Fibroblast of skin of back (primary cell): ENCODE measurements at regions not wholly inside any gene's neighbourhood (a gene's known extent, or its start where the extent isn't known, plus 50 kb on each side); places are given as distances from the start of the nearest gene placed in this dataset.

Experiments used
- DNase-seq: peaks from one replicate; pipeline ENCODE4 v3.0.0-alpha.2; 2013

DNA sequence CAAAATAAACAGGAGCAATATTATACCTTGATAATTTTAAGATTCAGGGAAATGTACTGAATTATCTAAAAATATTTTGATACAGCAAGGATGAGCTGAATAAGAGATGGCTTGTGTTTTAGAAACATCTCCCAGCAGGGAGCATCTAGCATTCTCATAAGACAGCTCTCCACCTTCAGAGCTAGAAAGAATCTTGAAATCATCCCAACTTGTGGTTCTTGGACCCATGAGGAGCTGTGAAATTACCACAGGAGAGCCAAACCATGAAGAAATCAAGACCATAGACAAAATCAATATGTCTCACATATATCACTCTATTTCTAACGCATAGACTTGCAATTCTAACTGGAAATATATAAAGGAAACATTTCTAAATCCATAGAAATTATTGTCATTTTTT, 210.6 kb upstream of the DKK2 start:
- DNase-seq, result no peak

DNA sequence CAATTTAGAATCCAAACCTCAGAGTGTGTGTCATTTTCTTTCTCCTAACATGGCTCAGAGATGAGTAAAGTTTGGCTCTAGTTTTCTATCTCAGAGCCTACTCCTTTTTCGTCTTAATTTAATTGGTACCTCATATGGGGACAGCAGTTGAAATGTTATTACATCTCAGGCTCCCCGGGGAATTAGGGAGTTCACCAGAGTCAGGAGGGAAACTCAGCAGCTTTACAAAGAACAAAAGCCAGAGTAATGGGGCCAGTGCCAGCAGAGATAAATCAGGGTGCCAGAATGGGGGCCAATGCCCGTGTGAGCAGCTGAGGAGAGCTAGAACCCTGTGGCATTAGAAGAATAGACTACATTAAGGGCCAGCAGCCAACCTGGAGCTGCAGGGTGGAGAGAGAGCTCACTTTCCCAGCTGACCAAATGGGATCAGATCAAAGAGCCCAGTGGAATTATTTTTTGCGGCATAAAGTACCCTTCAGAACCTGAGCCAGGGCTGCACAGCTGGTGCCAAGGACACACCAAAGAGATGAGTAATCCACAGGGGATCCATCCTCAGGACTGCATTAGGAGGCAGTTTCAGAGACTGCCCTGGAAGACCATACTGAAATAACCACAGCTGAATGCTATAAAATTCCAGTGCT, 207.1 kb upstream of the DKK2 start:
- peak; percentile 60 for DNase-seq

DNA sequence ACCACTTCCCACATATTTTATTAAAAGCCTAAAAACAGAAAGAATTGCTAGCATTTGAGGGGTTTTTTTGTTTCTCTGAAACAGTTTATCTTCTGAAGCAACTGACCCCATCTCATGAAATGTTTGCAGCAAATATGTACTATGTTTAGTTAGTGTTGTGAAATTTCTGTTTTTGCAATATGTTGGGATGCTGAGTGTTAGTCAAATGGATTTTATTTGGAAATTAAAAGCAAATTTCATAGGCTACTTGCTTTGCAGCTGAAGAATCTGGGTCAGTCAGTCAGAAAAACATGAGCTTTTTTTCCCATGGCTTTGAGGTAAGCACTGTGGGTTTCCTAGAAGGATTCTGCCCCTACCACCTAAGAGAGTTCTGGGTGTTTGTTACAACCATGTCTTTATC, 184.9 kb upstream of the DKK2 start:
- DNase-seq, result no peak

DNA sequence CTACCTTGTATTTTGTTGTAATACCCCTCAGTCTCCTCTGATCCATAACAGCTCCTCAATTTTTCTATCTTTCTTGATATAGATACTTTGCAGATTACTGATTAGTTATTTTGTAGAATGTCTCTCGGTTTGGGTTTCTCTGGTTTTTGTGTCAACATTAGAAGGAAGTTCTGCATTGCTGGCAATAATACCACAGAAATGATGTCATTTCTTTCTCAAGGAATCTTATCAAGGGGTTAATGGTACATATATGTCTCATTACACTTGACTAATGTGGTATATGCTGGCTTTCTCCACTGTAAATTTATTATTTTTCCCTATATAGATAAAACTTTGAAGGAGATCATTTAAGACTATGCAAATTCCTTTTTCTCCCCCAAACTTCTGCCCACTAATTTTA, 183.6 kb upstream of the DKK2 start:
- peak; percentile 78 for DNase-seq

DNA sequence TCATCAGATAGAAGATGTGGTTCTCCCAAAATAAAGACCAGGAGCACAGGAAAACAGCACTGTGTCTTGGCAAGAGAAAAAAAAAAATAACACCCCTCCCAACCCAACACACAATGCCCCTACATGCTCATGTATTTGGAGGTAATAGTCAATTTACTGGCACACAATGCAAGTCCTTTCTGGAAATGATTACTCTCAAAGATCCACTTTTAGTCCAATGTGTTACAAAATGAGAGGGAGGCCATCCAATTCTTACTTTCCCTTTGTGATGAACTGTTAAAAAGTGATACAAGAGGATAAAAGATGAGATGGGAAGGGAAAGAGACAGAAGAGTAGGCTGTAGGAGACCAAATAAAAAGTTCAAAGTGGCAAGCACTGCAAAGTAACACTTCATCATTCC, 180.3 kb upstream of the DKK2 start:
- no peak for DNase-seq

DNA sequence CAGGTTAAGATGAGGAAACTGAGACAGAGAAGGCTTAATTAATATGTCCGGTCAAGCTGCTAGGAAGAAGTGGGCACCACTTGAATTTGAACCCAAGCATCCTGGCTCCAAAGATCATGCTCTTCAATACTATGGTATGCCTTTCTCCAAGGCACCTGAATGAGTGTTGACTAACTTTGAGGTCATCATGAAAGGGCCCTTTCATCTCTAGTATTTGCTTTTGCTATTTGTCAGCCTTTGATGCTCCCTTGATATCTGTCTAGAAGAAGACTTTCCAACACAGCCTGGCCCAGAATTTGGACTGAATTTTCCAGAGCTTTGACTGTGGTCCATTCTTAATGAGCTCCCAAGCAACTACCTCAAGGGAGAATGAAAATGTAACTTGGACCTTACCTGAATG, 179.1 kb upstream of the DKK2 start:
- no peak for DNase-seq

DNA sequence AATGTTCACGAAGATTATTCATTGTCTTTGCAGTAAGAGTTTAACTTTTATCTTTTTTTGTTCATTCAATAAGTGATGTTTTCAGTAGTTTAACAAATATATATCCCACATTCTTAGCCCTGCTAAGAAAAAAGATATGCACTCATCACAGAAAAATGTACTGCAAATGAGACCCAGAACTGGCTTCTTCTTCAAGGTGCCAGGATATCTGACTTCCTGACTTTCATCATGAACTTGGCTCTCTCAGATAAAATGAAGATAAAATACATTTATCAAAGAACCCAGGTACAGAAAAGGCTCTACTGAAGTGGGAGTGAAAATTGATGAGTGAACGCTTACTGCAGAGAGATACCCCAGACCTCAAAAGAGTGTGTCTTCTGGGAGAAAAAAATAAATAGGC, 177.8 kb upstream of the DKK2 start:
- DNase-seq, result peak; percentile 60

DNA sequence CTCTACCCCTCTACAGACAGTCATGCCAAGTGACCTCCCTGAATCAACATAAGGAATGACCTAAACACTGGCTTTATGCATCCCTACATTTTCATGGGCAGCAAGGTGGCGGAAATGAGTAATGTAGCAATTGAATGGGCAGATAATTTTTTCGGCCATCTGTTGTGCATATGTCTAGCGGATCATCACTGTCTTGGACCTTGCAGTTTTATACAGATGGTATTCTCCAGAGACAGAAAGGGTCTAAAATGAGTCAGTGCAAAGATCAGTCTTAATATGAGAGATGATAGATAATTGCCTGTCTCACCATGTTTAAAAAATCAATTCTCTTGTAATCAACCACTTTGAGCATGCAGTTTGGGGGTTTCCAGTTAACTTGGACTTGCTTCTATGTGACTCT, 177.3 kb upstream of the DKK2 start:
- DNase-seq, result peak; percentile 32

DNA sequence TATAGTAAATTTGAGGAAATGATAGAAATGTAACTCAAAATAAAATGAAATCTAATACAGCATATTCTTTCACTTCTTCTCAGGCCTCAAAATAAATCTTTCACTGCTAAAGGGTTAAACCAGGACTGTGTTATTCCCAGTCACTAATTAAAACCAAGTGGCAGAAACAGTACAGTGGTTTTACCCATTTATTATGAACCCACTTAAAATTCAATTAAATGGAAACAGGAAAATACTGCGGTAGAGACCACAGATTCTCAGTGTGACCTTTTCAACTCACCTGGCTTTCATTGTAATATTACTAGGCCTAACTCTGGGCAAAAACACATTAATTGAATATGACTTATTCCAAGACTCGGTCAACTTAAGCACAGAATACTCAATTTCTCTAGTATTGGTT, 176.5 kb upstream of the DKK2 start:
- no peak for DNase-seq

DNA sequence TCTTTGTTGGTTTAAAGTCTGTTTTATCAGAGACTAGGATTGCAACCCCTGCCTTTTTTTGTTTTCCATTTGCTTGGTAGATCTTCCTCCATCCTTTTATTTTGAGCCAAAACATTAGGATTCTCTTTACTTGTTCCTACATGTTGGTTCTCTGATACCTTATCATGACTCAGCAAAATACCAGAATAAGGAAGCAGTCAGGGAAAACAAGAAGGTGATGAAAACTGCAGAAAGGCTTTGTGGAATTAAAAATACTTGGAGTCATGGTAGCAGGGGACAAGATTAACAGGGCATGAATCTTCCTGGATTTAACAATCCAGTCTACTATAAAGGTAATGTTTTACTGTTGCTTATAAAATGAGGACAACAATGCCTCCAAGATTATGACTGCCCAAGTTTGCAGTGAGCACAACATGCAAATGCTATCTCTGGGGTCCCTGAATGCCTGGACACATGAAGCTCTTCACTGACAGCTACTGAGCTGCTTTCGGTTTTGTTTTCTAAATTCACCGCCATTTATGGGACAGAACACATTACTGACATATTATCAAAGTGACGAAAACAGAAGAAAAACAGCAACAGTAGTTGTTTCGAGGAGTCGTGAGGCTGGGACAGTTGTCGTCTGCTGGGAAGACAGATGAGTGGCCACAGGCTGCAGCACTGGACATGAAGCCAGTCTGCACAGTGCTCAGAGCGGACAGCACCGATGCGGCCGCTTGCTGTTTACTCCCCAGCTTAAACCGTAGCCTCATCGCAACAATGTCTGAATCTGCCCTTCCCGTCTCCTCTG, 174.5 kb upstream of the DKK2 start:
- DNase-seq, result peak; percentile 44

DNA sequence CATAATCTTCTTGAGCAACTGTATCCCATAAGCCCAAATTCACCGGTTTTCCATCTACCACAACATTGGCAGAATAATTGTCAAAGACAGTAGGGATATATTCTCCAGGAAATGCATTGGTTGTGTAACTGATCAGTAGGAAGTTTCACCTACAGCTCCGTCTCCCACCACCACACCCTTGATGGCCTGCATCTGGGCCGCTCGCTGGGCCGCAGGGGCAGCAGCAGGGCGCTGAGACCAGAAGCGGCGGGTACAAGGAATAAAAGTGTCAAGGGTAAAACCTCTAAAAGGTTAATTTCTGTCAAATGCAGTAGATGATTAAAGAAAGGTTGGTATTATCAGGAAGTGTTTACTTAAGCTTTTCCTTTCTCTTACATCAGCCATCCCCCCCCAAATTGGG, 167.6 kb upstream of the DKK2 start:
- DNase-seq, result no peak

DNA sequence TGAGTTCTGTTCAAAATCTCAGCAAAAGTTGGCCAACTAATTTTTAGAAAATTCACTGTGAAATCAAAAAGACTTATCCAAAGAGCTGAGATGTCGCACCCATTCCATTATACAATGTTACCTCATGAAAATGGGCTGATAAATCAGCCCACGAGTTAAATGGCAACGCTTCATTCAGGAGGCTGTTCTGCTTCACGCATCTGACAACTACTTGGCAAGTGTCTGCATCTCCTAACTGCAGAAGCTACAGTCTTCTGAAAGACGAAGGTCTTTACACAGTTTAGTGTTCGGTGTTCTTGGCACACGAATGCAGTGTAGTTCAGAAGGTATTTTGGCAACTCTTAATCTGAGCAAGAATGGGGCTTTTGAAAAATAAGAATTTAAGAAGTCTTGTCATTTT, 166.6 kb upstream of the DKK2 start:
- DNase-seq, result no peak

DNA sequence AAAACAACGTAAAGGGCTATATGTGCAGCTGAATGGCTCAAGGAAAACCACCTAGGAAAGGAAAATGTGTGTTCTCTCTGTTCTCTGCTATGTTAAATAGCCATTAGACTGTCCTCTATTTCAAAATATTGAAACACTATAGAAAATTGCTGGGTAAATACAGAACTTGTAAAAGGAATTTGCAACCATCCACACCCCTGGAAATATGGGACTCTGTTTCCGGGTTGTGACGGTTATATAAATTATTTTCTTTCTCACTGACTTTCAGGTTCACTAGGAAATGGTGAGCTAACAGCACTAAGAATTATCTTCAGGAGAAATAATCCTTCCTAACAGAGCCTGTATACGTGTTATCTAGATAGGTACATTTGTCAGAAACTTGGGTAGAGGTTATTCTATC, 161.0 kb upstream of the DKK2 start:
- no peak for DNase-seq

DNA sequence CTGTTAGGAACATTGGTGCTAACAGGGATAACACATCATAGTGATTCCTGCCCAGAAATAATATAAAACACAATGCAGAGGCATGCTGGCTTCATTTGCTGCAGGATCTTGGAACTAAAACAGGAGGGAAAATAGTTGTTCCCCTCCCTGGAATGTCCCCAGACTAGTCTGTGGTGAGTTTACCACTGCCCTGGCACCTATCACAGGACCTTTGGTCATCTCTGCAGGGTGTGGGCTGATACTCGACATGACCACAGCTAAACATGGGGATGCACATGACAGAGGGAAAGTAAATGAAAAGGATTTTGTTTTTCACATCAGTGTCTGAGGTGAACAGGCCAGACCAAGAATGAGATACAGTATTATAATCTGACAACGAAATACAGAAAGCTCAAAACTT, 160.2 kb upstream of the DKK2 start:
- DNase-seq, result no peak

DNA sequence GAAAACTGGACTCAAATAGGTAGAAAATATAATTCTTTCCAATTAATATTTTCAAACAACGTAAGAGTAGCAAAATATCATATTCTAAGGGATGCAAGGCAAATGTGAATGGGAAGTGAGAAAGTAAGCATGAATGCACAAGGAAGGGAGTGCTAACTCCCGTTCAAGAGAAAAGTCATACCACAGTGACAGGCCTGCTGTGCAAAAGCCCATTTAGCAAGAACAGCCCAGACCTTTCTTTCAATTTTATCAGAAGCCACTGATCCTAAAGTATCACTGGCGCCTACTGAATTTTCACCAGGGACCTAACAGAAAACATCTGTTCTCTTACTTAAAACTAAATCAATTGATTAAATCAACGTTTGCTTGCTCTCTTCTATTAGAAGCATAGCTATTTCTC, 157.9 kb upstream of the DKK2 start:
- DNase-seq, result no peak

DNA sequence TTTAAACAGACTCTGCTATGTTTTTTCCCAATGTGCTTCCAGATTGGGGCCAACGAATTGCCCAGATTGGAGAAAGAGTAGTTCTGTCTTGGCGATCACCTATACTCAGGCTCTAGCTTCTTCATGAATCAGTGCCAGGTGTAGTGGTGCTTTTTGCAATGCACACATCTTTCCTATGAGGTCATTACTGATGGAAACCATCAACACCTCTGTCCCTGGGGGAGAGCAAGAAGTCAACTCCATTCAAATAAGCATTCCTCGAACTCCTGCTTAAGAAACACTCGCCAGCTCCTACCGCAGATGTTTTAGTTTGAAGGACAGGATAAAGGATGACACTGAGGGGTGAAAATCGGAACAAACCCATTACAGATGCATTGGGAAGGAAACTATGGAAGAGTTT, 156.5 kb upstream of the DKK2 start:
- DNase-seq, result no peak

DNA sequence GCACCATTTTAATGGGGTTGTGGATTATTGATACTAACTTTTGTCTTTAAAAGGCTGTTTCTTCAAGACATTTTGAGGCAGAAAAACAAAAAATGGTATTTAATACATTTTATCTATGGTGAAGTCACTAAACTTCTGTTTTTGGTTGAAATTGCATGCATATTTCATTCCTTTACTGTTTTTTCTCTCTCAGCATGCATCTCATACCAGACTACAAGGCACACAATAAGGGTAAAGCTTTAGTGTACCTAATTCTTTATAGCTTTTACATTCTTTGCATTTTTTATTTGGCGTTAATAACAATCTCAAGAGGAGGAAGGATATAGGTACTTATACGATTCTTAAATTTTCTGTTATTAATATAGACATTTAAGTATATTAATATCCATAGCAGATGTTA, 151.0 kb upstream of the DKK2 start:
- peak; percentile 53 for DNase-seq

DNA sequence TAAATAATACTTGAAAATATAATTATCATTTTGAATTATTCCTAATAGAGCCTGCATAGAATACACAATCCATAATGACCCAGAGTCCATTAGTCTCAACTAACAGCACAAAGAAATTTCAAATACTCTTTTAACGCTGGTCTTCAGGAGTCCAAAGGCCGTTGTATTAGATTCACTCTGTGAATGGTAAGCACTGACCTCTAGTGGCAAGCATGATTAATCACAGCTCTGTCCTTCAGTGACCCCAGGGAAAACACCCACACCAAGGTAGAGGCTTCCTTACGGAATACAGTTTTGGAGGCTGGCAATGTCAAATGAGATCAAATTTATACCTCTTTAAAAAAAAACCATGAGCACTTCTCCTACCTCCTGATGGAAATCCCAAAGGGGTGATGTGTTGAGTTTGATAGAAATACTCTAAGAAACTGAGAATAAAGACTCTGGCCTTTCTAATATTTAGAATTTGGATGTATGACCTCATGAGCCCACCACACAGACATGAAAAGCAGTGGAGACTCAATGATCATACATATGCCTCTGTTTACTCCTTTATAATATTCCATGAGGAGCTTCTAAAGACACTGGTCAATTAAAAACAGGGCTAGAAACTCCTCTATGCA, 147.2 kb upstream of the DKK2 start:
- DNase-seq, result peak; percentile 76

DNA sequence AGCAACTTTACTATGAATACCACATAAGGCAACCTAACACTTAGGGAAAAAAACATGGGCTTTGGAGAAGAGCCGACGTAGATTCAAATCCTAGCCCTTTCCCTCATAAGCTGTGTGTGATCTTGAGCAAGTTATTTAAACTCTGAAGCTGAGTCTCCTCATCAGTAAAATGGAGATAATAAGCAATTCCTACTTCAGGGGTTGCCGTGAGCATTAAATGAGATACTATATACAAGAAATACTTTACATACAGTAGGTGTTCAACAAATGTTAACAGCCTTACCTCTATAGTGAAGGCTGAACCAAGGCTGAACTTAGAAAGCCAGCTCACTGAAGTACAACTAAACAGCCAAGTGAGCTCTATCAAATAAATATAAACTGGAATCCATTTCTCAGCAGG, 146.2 kb upstream of the DKK2 start:
- DNase-seq, result no peak

DNA sequence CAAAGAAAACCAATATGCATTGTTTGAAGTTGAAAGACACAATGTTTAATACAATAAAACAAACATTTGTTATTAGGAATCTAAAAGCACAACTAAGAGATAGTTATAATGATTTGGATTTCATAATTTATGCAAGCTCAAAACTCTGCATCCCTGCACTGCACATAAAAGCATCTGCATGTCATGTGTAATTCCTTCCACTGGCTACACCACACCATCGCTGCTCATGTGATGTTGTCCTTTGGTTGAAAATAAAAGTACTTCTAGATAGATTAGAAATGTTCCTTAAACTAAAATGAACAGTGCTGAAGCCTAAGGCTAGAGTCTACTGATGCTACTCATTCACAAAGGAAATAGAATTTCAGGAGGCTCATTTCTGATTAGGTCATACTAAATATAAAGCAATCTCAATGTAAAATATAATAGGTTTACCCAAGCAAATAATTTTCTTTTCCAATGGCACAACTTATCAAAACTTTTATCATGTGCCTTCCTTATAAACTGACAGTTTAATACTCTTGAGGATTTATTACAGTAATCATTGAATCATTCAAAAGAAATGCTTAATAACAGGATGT, 130.8 kb upstream of the DKK2 start:
- DNase-seq, result no peak

DNA sequence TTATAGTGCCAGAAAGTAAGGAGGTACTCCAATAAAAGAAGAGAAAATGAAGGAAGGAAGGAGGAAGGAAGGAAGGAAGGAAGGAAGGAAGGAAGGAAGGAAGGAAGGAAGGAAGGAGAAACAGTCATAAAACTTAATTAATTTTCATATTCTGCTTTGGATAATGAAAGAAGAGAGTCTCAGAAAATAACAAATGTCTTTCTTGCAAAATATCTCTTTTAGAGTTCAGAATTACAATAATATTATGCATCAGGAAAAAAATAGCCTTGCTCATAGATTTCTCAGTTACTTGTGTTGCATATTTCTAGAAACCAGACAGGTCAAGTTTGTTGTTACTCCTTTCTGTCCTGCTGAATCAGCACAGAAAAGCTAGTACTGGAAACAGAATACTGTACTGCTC, 130.1 kb upstream of the DKK2 start:
- DNase-seq, result no peak

DNA sequence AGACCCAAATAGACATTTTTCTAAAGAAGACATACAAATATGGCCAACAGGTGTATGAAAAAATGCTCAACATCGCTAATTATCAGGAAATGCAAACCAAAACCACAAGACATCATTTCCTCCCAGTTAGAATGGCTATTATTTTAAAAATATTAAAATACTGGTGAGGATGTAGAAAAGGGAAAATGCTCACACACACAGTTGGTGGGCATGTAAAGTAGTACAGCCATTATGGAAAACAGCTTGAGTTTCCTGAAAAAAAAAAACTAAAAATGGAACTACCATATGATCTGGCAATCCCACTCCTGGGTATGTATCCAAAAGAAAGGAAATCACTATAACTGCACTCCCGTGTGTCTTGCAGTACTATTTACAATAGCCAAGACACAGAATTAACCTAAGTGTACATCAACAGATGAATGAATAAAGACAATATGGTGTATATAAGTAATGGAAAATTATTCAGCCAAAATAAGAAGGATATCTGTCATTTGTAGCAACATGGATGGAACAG, 128.9 kb upstream of the DKK2 start:
- no peak for DNase-seq

DNA sequence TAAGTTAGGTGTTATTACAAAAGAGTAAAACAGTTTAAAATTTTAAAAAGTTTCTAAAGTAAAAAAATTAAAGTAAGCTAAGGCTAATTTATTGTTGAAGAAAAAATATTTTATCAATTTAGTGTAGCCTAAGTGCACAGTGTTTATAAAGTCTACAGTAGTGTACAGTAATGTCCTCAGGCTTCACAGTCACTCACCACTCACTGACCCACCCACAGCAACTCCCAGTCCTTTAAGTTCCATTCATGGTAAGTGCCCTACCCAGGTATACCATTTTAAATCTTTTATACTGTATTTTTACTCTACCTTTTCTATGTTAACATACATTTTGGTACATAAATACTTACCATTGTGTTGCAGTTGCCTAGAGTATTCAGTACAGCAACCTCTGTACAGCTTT, 120.3 kb upstream of the DKK2 start:
- no peak for DNase-seq

DNA sequence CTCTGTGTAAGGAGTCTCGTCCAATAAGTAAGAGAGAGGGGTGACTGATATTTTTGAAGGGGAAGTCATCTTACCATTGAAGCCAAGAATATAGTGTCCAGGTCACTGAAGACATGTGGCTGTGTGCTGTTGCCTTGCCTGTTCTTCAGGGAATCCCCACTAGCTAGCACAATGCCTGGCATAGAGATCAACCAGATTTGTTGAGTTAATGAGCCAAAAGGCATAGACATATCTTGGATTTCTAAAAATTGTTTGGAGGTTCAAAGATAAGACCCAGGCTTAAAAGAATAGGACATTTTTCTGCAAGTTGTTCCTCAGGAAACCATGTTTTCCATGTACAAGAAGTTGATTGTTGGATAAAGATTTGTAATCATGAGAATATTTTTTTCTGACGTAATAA, 119.3 kb upstream of the DKK2 start:
- no peak for DNase-seq
